B cell (primary cell): ENCODE measurements at regions not wholly inside any gene's neighbourhood (a gene's known extent, or its start where the extent isn't known, plus 50 kb on each side); places are given as distances from the start of the nearest gene placed in this dataset.

Source experiments
- ATAC-seq: fragments of 200-7000 bp; cut with Tn5 transposase; one replicate; pipeline ENCODE4 v1.10.0; 2021; ENCODE audit warnings: low read depth, mild to moderate bottlenecking, moderate number of reproducible peaks, moderate library complexity
- CTCF ChIA-PET: fragments of 350-600 bp; sonication (Branson Sonifier 250); formaldehyde crosslinking; loops from one replicate; lab custom pipeline; 2021; ENCODE audit warnings: antibody characterized with exemption, inconsistent platforms; lab: Charles Lee
- POLR2A ChIA-PET: fragments of 350-600 bp; sonication (Branson Sonifier 250); formaldehyde crosslinking; loops from one replicate; lab custom pipeline; 2021; ENCODE audit warnings: antibody characterized with exemption; lab: Charles Lee
- DNase-seq: peaks from one replicate; pipeline ENCODE4 v3.0.0; 2013
- H2AFZ ChIP-seq: 2 replicates; pipeline ENCODE4 v1.6.1; 2012; ENCODE audit warnings: mild to moderate bottlenecking, low read depth, low read length; ENCODE audit not compliant: insufficient read depth, poor library complexity, severe bottlenecking
- H3K27ac ChIP-seq, 2 donors: 1 replicate in 1 of 2; 2 replicates in 1 of 2; pipeline ENCODE4 v1.5.1; 2012 to 2013; ENCODE audit warnings: low read length in 2 of 2, mild to moderate bottlenecking in 2 of 2, moderate library complexity in 1 of 2
- H3K27me3 ChIP-seq, 4 experiments: fragments of 200-600 bp in 1 of 4; sonication (generic) in 1 of 4; replicated peaks in 1 of 4; 1 replicate in 2 of 4; 2 replicates in 2 of 4; pipeline versions ENCODE4 v1.6.1 to v1.7.0; 2013 to 2016; ENCODE audit warnings: low read length in 3 of 4, mild to moderate bottlenecking in 2 of 4, mixed read lengths in 1 of 4, moderate library complexity in 1 of 4; ENCODE audit not compliant: insufficient read depth in 4 of 4, control insufficient read depth in 3 of 4; ENCODE audit errors: control extremely low read depth in 1 of 4
- H3K36me3 ChIP-seq, 2 experiments: replicated peaks in 1 of 2; 1 replicate in 1 of 2; 2 replicates in 1 of 2; pipeline versions ENCODE4 v1.6.1 to v1.7.1; 2013; ENCODE audit warnings: low read length in 1 of 2; ENCODE audit not compliant: insufficient read depth in 2 of 2, control insufficient read depth in 1 of 2; ENCODE audit errors: control extremely low read depth in 1 of 2, extremely low read depth in 1 of 2
- H3K4me1 ChIP-seq, 2 donors: fragments of 200-600 bp in 1 of 2; sonication (generic) in 1 of 2; 1 replicate in 1 of 2; 2 replicates in 1 of 2; pipeline versions ENCODE4 v1.5.1 to v1.6.1; 2013 to 2017; ENCODE audit warnings: low read length in 2 of 2; ENCODE audit not compliant: control insufficient read depth in 2 of 2, insufficient read depth in 2 of 2
- H3K4me2 ChIP-seq: replicated peaks from 2 replicates; pipeline ENCODE3; 2012; ENCODE audit warnings: mild to moderate bottlenecking, low read depth, low read length; ENCODE audit not compliant: poor library complexity, severe bottlenecking
- H3K4me3 ChIP-seq, 5 experiments: fragments of 200-600 bp in 1 of 5; sonication (generic) in 1 of 5; 1 replicate in 3 of 5; 2 replicates in 2 of 5; pipeline versions ENCODE4 v1.5.1 to v1.7.0; 2011 to 2016; ENCODE audit warnings: low read length in 4 of 5, mild to moderate bottlenecking in 4 of 5, low read depth in 2 of 5, control low read depth in 1 of 5, moderate library complexity in 1 of 5; ENCODE audit not compliant: insufficient read depth in 1 of 5; ENCODE audit errors: control extremely low read depth in 1 of 5, extremely low read depth in 1 of 5
- H3K79me2 ChIP-seq: fragments of 200-600 bp; sonication (generic); one replicate; pipeline ENCODE4 v1.6.0; 2016; ENCODE audit warnings: low read length; ENCODE audit not compliant: control insufficient read depth, insufficient read depth
- H3K9ac ChIP-seq: fragments of 200-600 bp; sonication (generic); 2 replicates; pipeline ENCODE4 v1.6.1; 2017; ENCODE audit warnings: mild to moderate bottlenecking, low read length, moderate library complexity
- H3K9me3 ChIP-seq, 3 donors: one replicate each; pipeline versions ENCODE4 v1.6.1 to v1.7.1; 2013; ENCODE audit warnings: low read length in 2 of 3; ENCODE audit not compliant: control insufficient read depth in 2 of 3, insufficient read depth in 1 of 3; ENCODE audit errors: control extremely low read depth in 1 of 3
- H4K20me1 ChIP-seq: 2 replicates; pipeline ENCODE4 v1.6.0; 2012; ENCODE audit warnings: mild to moderate bottlenecking, low read length; ENCODE audit not compliant: insufficient read depth, control insufficient read depth, poor library complexity, severe bottlenecking
- H3K27ac Mint-ChIP-seq: one replicate; pipeline ENCODE4 v1.8.0; 2021; ENCODE audit warnings: mixed read lengths
- H3K27me3 Mint-ChIP-seq: one replicate; pipeline ENCODE4 v1.8.0; 2021; ENCODE audit warnings: mixed read lengths
- H3K4me1 Mint-ChIP-seq: one replicate; pipeline ENCODE4 v1.8.0; 2021; ENCODE audit warnings: mixed read lengths
- H3K4me3 Mint-ChIP-seq: one replicate; pipeline ENCODE4 v1.8.0; 2021; ENCODE audit warnings: mixed read lengths
- H3K9me3 Mint-ChIP-seq: one replicate; pipeline ENCODE4 v1.8.0; 2022; ENCODE audit warnings: mixed read lengths; ENCODE audit not compliant: insufficient read depth
- CTCF ChIP-seq: fragments of 200-600 bp; IDR thresholded peaks from one replicate; pipeline ENCODE4 v1.8.0; 2022; ENCODE audit warnings: antibody characterized with exemption, mild to moderate bottlenecking
- EZH2 ChIP-seq: IDR thresholded peaks from 2 replicates; pipeline ENCODE4 v1.6.1; 2012; ENCODE audit warnings: borderline replicate concordance, low read depth, mild to moderate bottlenecking, moderate library complexity, low read length; ENCODE audit not compliant: insufficient read depth, poor library complexity, severe bottlenecking
- WGBS: methylation state at CpG from one replicate; pipeline ENCODE4 v1.1.5; 2013; ENCODE audit warnings: missing lambda C conversion rate; ENCODE audit not compliant: insufficient coverage; 5-methylcytosine and 5-hydroxymethylcytosine counted together
- intact Hi-C: fragments of 100-400 bp; cut with micrococcal nuclease; formaldehyde crosslinking; loops from one replicate; pipeline ENCODE4 v1.10.0; 2022

GRCh38 chr20:22338140-22338708 lies 246.1 kb downstream of the FOXA2 start:
- H3K9me3 Mint-ChIP-seq: no peaks in the 10 kb centered on the region
- intact Hi-C loops: loop anchor here (5.0 kb wide), 3 partner anchors 1004 to 1659 kb away; partner anchors contain the start of gene CST9
- peaks cover 0 to 2% (median 0%) of the 10 kb centered on the region in 4 experiments for H3K27me3 ChIP-seq
- ChIA-PET POLR2A (no interaction called here), CTCF (interaction anchor here (1.1 to 6.4 kb wide), 11 partner anchors 10 to 1269 kb away, joined by 3 to 75 read pairs (median 5); no protein-coding TSS in a partner anchor)
- no peaks in the 10 kb centered on the region for H3K79me2 ChIP-seq
- peaks cover 1% of the 10 kb centered on the region for H3K4me1 Mint-ChIP-seq
- no peak overlapping the region for H2AFZ ChIP-seq
- H3K9ac ChIP-seq: no peak overlapping the region
- H3K27ac Mint-ChIP-seq: no peak overlapping the region
- 44% methylated on average over 2 of the region's 6 CpGs for WGBS
- peaks cover 20% of the 10 kb centered on the region for H3K27me3 Mint-ChIP-seq
- no peak overlapping the region for H3K4me2 ChIP-seq
- H3K27ac ChIP-seq: no peak overlapping the region
- no peak overlapping the region for H3K4me3 ChIP-seq
- no peaks in the 10 kb centered on the region for H3K36me3 ChIP-seq
- H4K20me1 ChIP-seq: no peaks in the 10 kb centered on the region
- no peaks in the 10 kb centered on the region for H3K4me1 ChIP-seq
- no peak for TF ChIP-seq EZH2
- no peak for TF ChIP-seq CTCF
- no peak for ATAC-seq
- H3K4me3 Mint-ChIP-seq: no peak overlapping the region
- no peaks in the 10 kb centered on the region for H3K9me3 ChIP-seq
- no peak for DNase-seq

- no peaks in the 10 kb centered on the region for H3K9me3 Mint-ChIP-seq
- H3K9me3 ChIP-seq: no peaks in the 10 kb centered on the region
Measured at GRCh38 chr20:22335210-22335609, 249.2 kb downstream of the FOXA2 start.

More at GRCh38 chr20:22335210-22335609, 249.2 kb downstream of the FOXA2 start:
- Mint-ChIP-seq H3K27me3 (peaks cover 26% of the 10 kb centered on the region), H3K27ac (no peak overlapping the region), H3K4me3 (no peak overlapping the region), H3K4me1 (peaks cover 1% of the 10 kb centered on the region)
- H3K36me3 ChIP-seq: no peaks in the 10 kb centered on the region
- no peak overlapping the region for H3K27ac ChIP-seq
- ATAC-seq (no peak), DNase-seq (no peak)
- H3K4me1 ChIP-seq: no peaks in the 10 kb centered on the region
- H3K4me3 ChIP-seq: no peak overlapping the region
- POLR2A ChIA-PET: interaction anchor here (0.7 kb wide), 1 partner anchor 13 kb away, joined by 10 read pairs; no protein-coding TSS in a partner anchor
- WGBS: 74% methylated on average over 3 of the region's 4 CpGs
- intact Hi-C loops: loop anchor here (5.0 kb wide), 3 partner anchors 1007 to 1662 kb away; partner anchors contain the start of gene CST9
- H4K20me1 ChIP-seq: no peaks in the 10 kb centered on the region
- CTCF ChIA-PET: interaction anchor here (0.6 to 2.2 kb wide), 6 partner anchors 348 to 1004 kb away, joined by 3 to 12 read pairs (median 4); no protein-coding TSS in a partner anchor
- H3K79me2 ChIP-seq: no peaks in the 10 kb centered on the region
- no peak for TF ChIP-seq EZH2
- TF ChIP-seq CTCF: no peak
- no peak overlapping the region for H3K4me2 ChIP-seq
- no peak overlapping the region for H3K9ac ChIP-seq
- H3K27me3 ChIP-seq: peaks cover 0 to 5% (median 1%) of the 10 kb centered on the region in 4 experiments
- no peak overlapping the region for H2AFZ ChIP-seq
